C4-2B (cell line): ENCODE measurements at regions not wholly inside any gene's neighbourhood (a gene's known extent, or its start where the extent isn't known, plus 50 kb on each side); places are given as distances from the start of the nearest gene placed in this dataset.

Experiments used
- CTCF ChIP-seq: fragments of 450-650 bp; conservative IDR thresholded peaks from 2 replicates; pipeline ENCODE4 v1.5.1; 2017; ENCODE audit warnings: mild to moderate bottlenecking
- ZFX ChIP-seq: fragments of 450-650 bp; IDR thresholded peaks from 2 replicates; pipeline ENCODE4 v1.6.1; 2017

GRCh38 chr3:167892205-167892604, 156.7 kb downstream of the SERPINI1 start:
- TF ChIP-seq CTCF (no peak), ZFX (no peak)
